B cell (primary cell): ENCODE measurements at regions not wholly inside any gene's neighbourhood (a gene's known extent, or its start where the extent isn't known, plus 50 kb on each side); places are given as distances from the start of the nearest gene placed in this dataset.

Experiments used
- EZH2 ChIP-seq: IDR thresholded peaks from 2 replicates; pipeline ENCODE4 v1.6.1; 2012; ENCODE audit warnings: borderline replicate concordance, low read depth, mild to moderate bottlenecking, moderate library complexity, low read length; ENCODE audit not compliant: insufficient read depth, poor library complexity, severe bottlenecking
- TF ChIP-seq, protein P1 (sequence below): fragments of 200-600 bp; IDR thresholded peaks from one replicate; pipeline ENCODE4 v1.8.0; 2022; ENCODE audit warnings: antibody characterized with exemption, mild to moderate bottlenecking

GRCh38 chr16:5601957-5602356 lies 504.4 kb upstream of the EEF2KMT start:
- TF ChIP-seq EZH2 = no peak
- TF ChIP-seq, protein P1, sequence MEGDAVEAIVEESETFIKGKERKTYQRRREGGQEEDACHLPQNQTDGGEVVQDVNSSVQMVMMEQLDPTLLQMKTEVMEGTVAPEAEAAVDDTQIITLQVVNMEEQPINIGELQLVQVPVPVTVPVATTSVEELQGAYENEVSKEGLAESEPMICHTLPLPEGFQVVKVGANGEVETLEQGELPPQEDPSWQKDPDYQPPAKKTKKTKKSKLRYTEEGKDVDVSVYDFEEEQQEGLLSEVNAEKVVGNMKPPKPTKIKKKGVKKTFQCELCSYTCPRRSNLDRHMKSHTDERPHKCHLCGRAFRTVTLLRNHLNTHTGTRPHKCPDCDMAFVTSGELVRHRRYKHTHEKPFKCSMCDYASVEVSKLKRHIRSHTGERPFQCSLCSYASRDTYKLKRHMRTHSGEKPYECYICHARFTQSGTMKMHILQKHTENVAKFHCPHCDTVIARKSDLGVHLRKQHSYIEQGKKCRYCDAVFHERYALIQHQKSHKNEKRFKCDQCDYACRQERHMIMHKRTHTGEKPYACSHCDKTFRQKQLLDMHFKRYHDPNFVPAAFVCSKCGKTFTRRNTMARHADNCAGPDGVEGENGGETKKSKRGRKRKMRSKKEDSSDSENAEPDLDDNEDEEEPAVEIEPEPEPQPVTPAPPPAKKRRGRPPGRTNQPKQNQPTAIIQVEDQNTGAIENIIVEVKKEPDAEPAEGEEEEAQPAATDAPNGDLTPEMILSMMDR = no peak
